Activated naive CD8-positive, alpha-beta T cell (primary cell): ENCODE measurements at regions not wholly inside any gene's neighbourhood (a gene's known extent, or its start where the extent isn't known, plus 50 kb on each side); places are given as distances from the start of the nearest gene placed in this dataset.
"Not testable (repeated sequence)": the region's sequence is repeated elsewhere in the genome, so short reads cannot be mapped to it uniquely, and the experiment has no call there.

ENCODE experiments used
- H3K27ac Mint-ChIP-seq: one replicate; pipeline ENCODE4 v1.8.0; 2021; ENCODE audit warnings: mixed read lengths
- H3K27me3 Mint-ChIP-seq: one replicate; pipeline ENCODE4 v1.8.0; 2021; ENCODE audit warnings: mixed read lengths
- H3K36me3 Mint-ChIP-seq: one replicate; pipeline ENCODE4 v1.8.0; 2021; ENCODE audit warnings: mixed read lengths
- H3K4me1 Mint-ChIP-seq: one replicate; pipeline ENCODE4 v1.8.0; 2021; ENCODE audit warnings: low read depth, mixed read lengths
- H3K4me3 Mint-ChIP-seq: one replicate; pipeline ENCODE4 v1.8.0; 2021; ENCODE audit warnings: mild to moderate bottlenecking, mixed read lengths
- H3K9me3 Mint-ChIP-seq: one replicate; pipeline ENCODE4 v1.8.0; 2021; ENCODE audit warnings: low read depth, mixed read lengths

GRCh38 chr20:51966296-51966971, 164.1 kb upstream of the SALL4 start:
- H3K36me3 Mint-ChIP-seq = no peaks in the 10 kb centered on the region
- H3K4me1 Mint-ChIP-seq = no peaks in the 10 kb centered on the region
- H3K27ac Mint-ChIP-seq = no peak overlapping the region
- peaks cover 5% of the 10 kb centered on the region for H3K27me3 Mint-ChIP-seq
- no peaks in the 10 kb centered on the region for H3K9me3 Mint-ChIP-seq
- H3K4me3 Mint-ChIP-seq = no peak overlapping the region

DNA sequence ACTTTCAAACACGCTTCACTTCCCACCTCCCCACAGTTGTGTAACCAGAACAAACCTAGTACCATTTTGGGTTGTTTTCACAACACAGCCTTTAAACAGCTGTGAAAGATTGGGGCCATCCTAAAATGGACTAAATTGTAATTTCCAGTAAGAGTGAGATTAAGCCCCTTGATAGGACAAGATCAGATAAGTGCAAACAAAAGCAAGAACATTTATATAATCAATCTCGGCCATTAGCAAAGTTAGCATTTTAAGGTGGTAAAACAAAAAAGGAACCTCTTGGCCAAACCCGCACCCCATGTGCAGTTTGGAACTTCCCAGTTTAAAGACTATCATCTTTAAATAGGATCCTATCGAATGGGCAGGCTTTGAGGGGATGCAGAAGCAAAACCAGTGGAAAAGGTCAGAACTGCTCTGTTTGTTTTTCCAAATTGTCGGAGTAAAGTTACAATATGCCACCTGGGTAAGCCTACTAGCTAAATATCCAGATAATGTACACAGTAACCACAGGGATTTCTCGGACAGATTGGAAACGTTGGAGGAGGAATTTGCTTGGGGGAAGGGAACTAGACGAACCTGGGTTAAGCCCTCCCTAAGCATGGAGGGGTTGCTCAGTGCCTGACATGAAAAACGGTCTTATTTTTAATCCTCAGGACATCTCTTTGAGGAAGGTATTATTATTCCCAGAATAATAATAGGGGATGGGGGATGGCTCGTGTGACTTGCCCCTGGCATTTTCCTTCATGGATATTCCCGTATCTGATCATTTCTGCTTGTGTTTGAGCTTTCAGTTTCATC, 159.8 kb upstream of the SALL4 start:
- no peaks in the 10 kb centered on the region for H3K9me3 Mint-ChIP-seq
- H3K36me3 Mint-ChIP-seq = no peaks in the 10 kb centered on the region
- H3K4me1 Mint-ChIP-seq = peaks cover 12% of the 10 kb centered on the region
- peaks cover 12% of the 10 kb centered on the region for H3K27me3 Mint-ChIP-seq
- no peak overlapping the region for H3K4me3 Mint-ChIP-seq
- no peak overlapping the region for H3K27ac Mint-ChIP-seq

GRCh38 chr20:51960047-51960675, 157.8 kb upstream of the SALL4 start:
- Mint-ChIP-seq H3K27me3 (peaks cover 13% of the 10 kb centered on the region), H3K9me3 (no peaks in the 10 kb centered on the region), H3K4me1 (peaks cover 12% of the 10 kb centered on the region), H3K4me3 (no peak overlapping the region), H3K27ac (no peak overlapping the region), H3K36me3 (no peaks in the 10 kb centered on the region)

DNA sequence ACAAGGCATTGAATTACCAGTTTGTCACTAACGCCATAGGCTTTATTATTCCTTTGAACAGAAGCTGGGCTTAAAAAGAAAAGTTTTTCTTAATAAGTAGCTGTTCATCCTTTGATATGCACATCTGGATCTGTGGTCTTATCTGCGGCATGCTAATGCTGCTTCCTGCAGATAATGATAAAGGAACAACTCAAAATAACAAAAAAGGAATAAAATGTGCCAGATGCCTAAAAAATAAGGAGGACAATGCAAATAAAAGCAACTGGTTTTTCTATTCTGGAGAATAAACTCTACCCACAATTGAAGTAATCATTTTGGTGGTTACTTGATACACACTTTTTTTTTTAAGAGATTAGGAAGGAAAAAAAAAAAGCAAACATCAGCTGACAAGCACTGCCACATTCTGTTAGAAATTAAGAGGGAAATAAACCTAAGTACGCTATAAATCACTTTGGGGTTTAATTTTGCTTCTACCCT, 156.8 kb upstream of the SALL4 start:
- Mint-ChIP-seq H3K27me3 (peaks cover 13% of the 10 kb centered on the region), H3K36me3 (no peaks in the 10 kb centered on the region), H3K27ac (no peak overlapping the region), H3K4me1 (peaks cover 12% of the 10 kb centered on the region), H3K4me3 (no peak overlapping the region), H3K9me3 (no peaks in the 10 kb centered on the region)

DNA sequence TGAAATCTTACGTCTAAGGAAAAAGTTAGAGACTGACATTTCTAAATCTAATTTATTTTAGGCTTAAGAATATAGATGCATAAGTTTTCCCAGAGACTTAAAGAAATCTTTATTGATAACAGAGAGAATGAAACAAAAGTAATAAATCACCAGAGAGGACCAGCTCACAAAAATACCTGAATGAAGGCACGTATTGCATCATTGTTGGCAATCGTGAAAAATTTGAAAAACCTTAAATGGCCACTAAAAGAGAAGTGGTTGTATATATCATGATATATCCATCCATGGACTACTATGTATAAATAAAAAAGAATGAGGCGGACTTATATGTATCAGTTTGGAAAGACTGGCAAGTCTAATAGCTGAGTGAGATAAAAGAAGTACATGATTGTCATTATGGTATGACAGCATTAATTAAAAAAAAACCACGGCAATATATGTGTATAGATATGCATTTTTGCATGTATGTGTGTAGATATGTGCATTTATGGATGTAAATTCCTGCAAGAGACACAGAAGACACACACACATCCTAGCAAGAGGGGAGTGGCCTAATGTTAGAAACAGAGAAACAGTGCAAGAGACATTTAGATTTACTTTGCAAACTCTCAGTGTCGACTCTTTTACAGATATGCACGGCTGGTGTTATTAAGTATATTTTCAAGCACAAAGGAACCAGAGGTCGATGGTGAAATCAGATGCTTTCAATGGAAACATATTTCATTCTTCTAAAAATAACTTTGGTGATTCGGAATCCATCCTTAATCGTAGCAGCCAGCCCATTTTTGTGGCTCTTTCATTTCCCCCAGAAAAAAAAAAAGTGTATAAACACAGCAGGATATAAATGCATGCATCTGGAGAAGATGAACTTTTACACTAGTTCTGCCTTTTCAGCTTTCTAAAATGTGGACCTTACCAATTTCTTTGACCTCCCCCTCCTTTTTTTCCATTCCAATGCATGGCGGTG, 156.1 kb upstream of the SALL4 start:
- Mint-ChIP-seq H3K4me1 (peaks cover 12% of the 10 kb centered on the region), H3K36me3 (no peaks in the 10 kb centered on the region), H3K4me3 (no peak overlapping the region), H3K9me3 (no peaks in the 10 kb centered on the region), H3K27ac (peak overlapping the region; percentile 41), H3K27me3 (peaks cover 15% of the 10 kb centered on the region)

GRCh38 chr20:51955756-51956155, 153.4 kb upstream of the SALL4 start:
- H3K4me1 Mint-ChIP-seq = peaks cover 12% of the 10 kb centered on the region
- H3K36me3 Mint-ChIP-seq = no peaks in the 10 kb centered on the region
- H3K9me3 Mint-ChIP-seq = no peaks in the 10 kb centered on the region
- H3K4me3 Mint-ChIP-seq = no peak overlapping the region
- peaks cover 10% of the 10 kb centered on the region for H3K27me3 Mint-ChIP-seq
- H3K27ac Mint-ChIP-seq = no peak overlapping the region

DNA sequence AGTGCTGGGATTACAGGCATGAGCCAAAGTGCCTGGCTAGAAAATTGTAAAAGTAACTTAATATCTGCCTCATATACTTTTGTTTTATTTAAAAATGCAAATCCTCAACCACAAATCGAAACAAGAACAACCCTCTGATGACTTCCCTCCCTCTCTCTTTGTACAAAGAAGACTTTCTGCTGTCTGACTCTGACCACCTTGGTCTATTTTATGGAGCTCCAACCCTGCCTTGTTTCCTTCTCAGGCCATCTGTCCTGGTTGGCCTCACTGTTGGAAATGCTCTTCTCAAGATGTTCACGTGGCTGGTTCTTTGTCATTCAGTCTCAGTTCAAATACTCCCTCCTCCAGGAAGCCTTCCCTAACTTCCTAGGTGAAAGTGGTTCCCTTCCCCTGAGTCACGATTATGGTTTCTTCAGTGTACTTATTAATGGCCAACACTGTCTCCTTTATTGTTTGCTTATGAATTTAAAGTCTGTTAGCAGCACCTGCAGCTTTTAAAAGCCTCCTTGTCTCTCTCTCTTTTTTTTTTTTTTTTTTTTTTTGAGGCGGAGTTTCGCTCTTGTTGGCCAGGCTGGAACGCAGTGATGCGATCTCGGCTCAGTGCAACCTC, 151.5 kb upstream of the SALL4 start:
- no peaks in the 10 kb centered on the region for H3K9me3 Mint-ChIP-seq
- no peak overlapping the region for H3K27ac Mint-ChIP-seq
- peaks cover 7% of the 10 kb centered on the region for H3K27me3 Mint-ChIP-seq

GRCh38 chr20:51950926-51951325, 148.6 kb upstream of the SALL4 start:
- Mint-ChIP-seq H3K27me3 (peaks cover 4% of the 10 kb centered on the region), H3K4me1 (no peaks in the 10 kb centered on the region), H3K36me3 (no peaks in the 10 kb centered on the region), H3K9me3 (no peaks in the 10 kb centered on the region), H3K27ac (no peak overlapping the region), H3K4me3 (no peak overlapping the region)

More for the DNA sequence above, 151.5 kb upstream of the SALL4 start:
- Mint-ChIP-seq H3K36me3 (no peaks in the 10 kb centered on the region), H3K4me3 (no peak overlapping the region), H3K4me1 (peaks cover 6% of the 10 kb centered on the region)

- Mint-ChIP-seq H3K4me3 (no peak overlapping the region), H3K4me1 (no peaks in the 10 kb centered on the region), H3K9me3 (no peaks in the 10 kb centered on the region), H3K27ac (no peak overlapping the region), H3K36me3 (no peaks in the 10 kb centered on the region), H3K27me3 (no peaks in the 10 kb centered on the region)
Observed at GRCh38 chr20:51946586-51946985, 144.3 kb upstream of the SALL4 start.

GRCh38 chr20:51945881-51946280, 143.6 kb upstream of the SALL4 start:
- Mint-ChIP-seq H3K9me3 (no peaks in the 10 kb centered on the region), H3K36me3 (no peaks in the 10 kb centered on the region), H3K4me1 (no peaks in the 10 kb centered on the region)

DNA sequence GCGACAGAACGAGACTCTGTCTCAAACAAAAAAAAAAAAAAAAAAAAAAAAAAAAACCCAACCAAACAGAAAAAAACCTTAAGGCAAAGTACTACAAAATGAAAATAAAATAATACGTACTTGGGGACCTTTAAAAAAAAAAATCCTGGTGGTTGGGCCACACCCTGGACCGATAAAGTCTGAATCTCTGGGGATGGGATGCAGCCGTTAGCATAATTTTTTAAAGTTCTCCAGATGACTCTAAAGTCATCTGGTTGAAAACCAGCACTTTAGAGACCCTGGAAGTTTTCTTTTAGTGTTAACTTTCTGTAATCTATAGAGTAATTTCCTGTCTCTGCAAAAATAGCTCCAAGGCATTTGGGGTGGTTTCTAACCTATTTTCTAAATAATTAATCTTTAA, 142.9 kb upstream of the SALL4 start:
- Mint-ChIP-seq H3K36me3 (no peaks in the 10 kb centered on the region), H3K27me3 (no peaks in the 10 kb centered on the region), H3K9me3 (no peaks in the 10 kb centered on the region), H3K4me1 (no peaks in the 10 kb centered on the region), H3K27ac (no peak overlapping the region), H3K4me3 (no peak overlapping the region)

More at GRCh38 chr20:51945881-51946280, 143.6 kb upstream of the SALL4 start:
- H3K4me3 Mint-ChIP-seq = no peak overlapping the region
- no peak overlapping the region for H3K27ac Mint-ChIP-seq
- no peaks in the 10 kb centered on the region for H3K27me3 Mint-ChIP-seq

GRCh38 chr20:51943761-51944160, 141.4 kb upstream of the SALL4 start:
- Mint-ChIP-seq H3K9me3 (no peaks in the 10 kb centered on the region), H3K27ac (no peak overlapping the region), H3K27me3 (no peaks in the 10 kb centered on the region), H3K4me3 (no peak overlapping the region), H3K4me1 (no peaks in the 10 kb centered on the region), H3K36me3 (no peaks in the 10 kb centered on the region)

GRCh38 chr20:51943326-51943725, 141.0 kb upstream of the SALL4 start:
- not testable (repeated sequence) for H3K9me3 Mint-ChIP-seq, H3K4me1 Mint-ChIP-seq

DNA sequence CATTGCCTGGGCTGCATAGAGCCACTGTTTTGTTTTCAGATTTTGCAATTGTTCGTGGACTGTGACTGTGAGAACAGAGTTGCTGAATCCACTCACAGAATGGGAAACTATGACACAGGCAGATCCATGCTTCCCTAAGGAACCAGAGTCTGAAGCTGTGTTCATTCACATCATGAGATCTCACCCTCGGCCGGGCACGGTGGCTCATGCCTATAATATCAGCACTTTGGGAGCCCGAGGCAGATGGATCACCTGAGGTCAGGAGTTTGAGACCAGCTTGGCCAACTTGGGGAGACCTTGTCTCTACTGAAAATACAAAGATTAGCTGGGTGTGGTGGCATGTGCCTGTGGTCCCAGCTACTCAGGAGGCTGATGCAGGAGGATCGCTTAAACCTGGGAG, 139.2 kb upstream of the SALL4 start:
- Mint-ChIP-seq H3K27me3 (no peaks in the 10 kb centered on the region), H3K4me1 (no peaks in the 10 kb centered on the region), H3K4me3 (no peak overlapping the region), H3K36me3 (no peaks in the 10 kb centered on the region), H3K27ac (no peak overlapping the region), H3K9me3 (no peaks in the 10 kb centered on the region)

More at GRCh38 chr20:51943326-51943725, 141.0 kb upstream of the SALL4 start:
- H3K4me3 Mint-ChIP-seq, H3K27ac Mint-ChIP-seq, H3K36me3 Mint-ChIP-seq, H3K27me3 Mint-ChIP-seq: not testable (repeated sequence)
